ENCODE measurements at regions not wholly inside any gene's neighbourhood (a gene's known extent, or its start where the extent isn't known, plus 50 kb on each side); places are given as distances from the start of the nearest gene placed in this dataset.

DNA sequence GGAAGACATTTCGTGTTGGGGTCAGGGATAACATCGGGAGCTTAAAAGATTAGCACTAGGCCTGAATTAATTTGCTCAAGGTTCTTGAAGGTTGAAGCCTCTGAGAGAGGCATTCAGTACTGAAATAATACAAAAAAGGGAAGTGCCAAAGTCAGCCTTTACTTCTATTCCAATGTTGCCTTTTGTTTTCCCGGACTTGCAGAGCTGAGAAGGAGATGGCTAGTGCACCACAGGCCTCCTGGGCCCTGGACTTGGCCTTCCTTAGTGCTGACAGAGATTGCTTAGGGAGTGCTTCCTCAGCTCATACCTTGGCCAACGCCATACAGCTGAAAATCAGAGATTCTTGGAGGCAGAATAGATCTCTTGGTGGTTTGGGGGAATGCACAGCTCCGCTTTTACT is 333.6 kb upstream of the TBL1XR1 start:
- TF ChIP-seq CTCF (IDR thresholded peaks at IDR 0.05 in 4 of 5, conservative IDR thresholded peaks at IDR 0.05 in 1 of 5) (no peak), POLR2A (IDR thresholded peaks at IDR 0.05) (no peak)
